ENCODE measurements at regions not wholly inside any gene's neighbourhood (a gene's known extent, or its start where the extent isn't known, plus 50 kb on each side); places are given as distances from the start of the nearest gene placed in this dataset.

- TF ChIP-seq POLR2A (IDR thresholded peaks at IDR 0.05) (no peak), CTCF (IDR thresholded peaks at IDR 0.05) (no peak)
Observed at GRCh38 chr2:209008636-209009287, 415.1 kb upstream of the MAP2 start.

All from Peyer's patch (tissue), 4 donors.